C4-2B (cell line): ENCODE measurements at regions not wholly inside any gene's neighbourhood (a gene's known extent, or its start where the extent isn't known, plus 50 kb on each side); places are given as distances from the start of the nearest gene placed in this dataset.

Source experiments
- CTCF ChIP-seq: fragments of 450-650 bp; conservative IDR thresholded peaks from 2 replicates; pipeline ENCODE4 v1.5.1; 2017; ENCODE audit warnings: mild to moderate bottlenecking
- ZFX ChIP-seq: fragments of 450-650 bp; IDR thresholded peaks from 2 replicates; pipeline ENCODE4 v1.6.1; 2017

GRCh38 chr5:42001673-42002072 is 76.6 kb downstream of the FBXO4 start:
- TF ChIP-seq CTCF (no peak), ZFX (no peak)
